ENCODE measurements at regions not wholly inside any gene's neighbourhood (a gene's known extent, or its start where the extent isn't known, plus 50 kb on each side); places are given as distances from the start of the nearest gene placed in this dataset.

DNA sequence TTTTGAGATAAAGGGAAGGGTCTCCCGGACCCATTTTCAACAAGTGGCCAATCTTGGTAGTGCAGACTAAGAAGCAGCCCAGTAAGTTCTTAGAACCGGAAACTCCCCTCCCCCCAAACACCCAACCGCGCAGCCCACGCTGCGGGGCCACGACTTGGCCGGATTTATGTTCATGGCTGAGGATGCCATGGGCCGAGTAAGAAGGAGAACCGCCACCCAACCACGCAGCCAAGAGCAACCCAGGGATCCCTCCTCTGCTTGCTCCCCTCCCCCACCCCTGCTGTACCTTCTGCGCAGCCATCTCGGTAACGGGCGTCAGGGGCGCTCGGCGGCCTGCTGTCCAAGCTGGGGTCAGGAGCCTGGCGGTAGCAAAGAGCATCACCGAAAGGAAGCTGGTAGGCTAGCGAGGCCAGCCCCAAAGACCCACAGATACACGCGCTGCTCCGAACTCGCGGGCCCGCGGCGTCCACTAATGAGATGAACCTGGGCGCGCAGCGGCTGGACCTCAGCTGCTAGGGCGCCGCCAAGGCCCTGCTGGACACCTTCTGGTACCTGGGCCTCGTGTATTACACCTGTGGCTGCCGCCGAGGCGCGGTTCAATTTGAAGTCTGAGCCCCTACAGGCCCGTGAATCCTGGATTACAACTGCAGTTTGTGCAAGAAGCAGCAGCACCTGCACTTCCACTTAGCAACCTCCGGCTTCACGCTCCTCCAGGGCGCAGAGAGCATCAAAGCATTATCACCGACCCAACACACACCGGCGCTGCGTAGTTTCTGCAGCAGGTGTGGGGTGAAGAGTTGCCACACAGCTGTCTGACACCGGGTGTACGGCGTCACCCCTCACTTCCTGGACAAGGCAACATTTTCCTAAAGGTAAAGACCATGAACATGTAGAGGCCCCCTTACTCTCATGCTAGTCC lies 63.4 kb downstream of the NUDT10 start:
- Mint-ChIP-seq H3K27me3 (ENCODE audit: unreplicated experiment) (no peaks in the 10 kb centered on the region), H3K4me3 (ENCODE audit: low read depth, unreplicated experiment) (no peak overlapping the region), H3K27ac (ENCODE audit: unreplicated experiment) (no peak overlapping the region), H3K36me3 (ENCODE audit: insufficient read depth, unreplicated experiment) (no peaks in the 10 kb centered on the region), H3K9me3 (ENCODE audit: low read depth, unreplicated experiment) (no peaks in the 10 kb centered on the region), H3K4me1 (ENCODE audit: low read depth, unreplicated experiment) (no peaks in the 10 kb centered on the region)
- TF ChIP-seq, protein P1, sequence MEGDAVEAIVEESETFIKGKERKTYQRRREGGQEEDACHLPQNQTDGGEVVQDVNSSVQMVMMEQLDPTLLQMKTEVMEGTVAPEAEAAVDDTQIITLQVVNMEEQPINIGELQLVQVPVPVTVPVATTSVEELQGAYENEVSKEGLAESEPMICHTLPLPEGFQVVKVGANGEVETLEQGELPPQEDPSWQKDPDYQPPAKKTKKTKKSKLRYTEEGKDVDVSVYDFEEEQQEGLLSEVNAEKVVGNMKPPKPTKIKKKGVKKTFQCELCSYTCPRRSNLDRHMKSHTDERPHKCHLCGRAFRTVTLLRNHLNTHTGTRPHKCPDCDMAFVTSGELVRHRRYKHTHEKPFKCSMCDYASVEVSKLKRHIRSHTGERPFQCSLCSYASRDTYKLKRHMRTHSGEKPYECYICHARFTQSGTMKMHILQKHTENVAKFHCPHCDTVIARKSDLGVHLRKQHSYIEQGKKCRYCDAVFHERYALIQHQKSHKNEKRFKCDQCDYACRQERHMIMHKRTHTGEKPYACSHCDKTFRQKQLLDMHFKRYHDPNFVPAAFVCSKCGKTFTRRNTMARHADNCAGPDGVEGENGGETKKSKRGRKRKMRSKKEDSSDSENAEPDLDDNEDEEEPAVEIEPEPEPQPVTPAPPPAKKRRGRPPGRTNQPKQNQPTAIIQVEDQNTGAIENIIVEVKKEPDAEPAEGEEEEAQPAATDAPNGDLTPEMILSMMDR (IDR thresholded peaks at IDR 0.05; ENCODE audit: unreplicated experiment): no peak
- BruUV-seq (replicated peaks): no TSS peak
- CTCF ChIA-PET: no interaction called here
- no peak for DNase-seq
- intact Hi-C loops (cut with micrococcal nuclease; ENCODE audit: unreplicated experiment): no loop called here

DNA sequence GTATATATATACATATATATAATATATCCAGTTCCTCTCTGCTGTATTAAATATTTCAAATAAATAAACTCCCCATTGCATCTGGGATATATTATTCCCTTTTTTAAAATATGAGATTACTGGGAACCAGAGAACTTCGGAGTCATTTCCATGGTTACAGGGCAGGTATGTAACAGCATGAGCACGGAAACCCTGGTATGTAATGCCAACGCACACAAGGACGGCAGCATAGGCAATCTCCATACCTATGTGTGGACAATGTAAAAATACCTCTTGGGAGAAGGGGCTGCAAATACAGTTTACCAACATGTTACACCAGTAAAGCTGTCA lies 62.8 kb downstream of the NUDT10 start:
- Mint-ChIP-seq H3K4me1 (ENCODE audit: low read depth, unreplicated experiment) (no peaks in the 10 kb centered on the region), H3K27ac (ENCODE audit: unreplicated experiment) (no peak overlapping the region), H3K27me3 (ENCODE audit: unreplicated experiment) (no peaks in the 10 kb centered on the region), H3K4me3 (ENCODE audit: low read depth, unreplicated experiment) (no peak overlapping the region), H3K36me3 (ENCODE audit: insufficient read depth, unreplicated experiment) (no peaks in the 10 kb centered on the region), H3K9me3 (ENCODE audit: low read depth, unreplicated experiment) (no peaks in the 10 kb centered on the region)
- no TSS peak for BruUV-seq (replicated peaks)
- TF ChIP-seq, protein P1 (IDR thresholded peaks at IDR 0.05; ENCODE audit: unreplicated experiment): no peak
- intact Hi-C loops (cut with micrococcal nuclease; ENCODE audit: unreplicated experiment): no loop called here
- DNase-seq: no peak
- CTCF ChIA-PET: no interaction called here

All from Calu3 (cell line).